ENCODE measurements at regions not wholly inside any gene's neighbourhood (a gene's known extent, or its start where the extent isn't known, plus 50 kb on each side); places are given as distances from the start of the nearest gene placed in this dataset.
"Not testable (repeated sequence)": the region's sequence is repeated elsewhere in the genome, so short reads cannot be mapped to it uniquely, and the experiment has no call there.

GRCh38 chr15:24269923-24270322 lies 405.7 kb upstream of the NPAP1 start:
- no peaks in the 10 kb centered on the region for H3K27me3 Mint-ChIP-seq

GRCh38 chr15:24271496-24272244 lies 403.9 kb upstream of the NPAP1 start:
- intact Hi-C loops (cut with DNase I, micrococcal nuclease); H3K27ac ChIP-seq (ENCODE audit: low read depth in 1 of 2, low read length in 2 of 2); CTCF ChIA-PET; ATAC-seq (ENCODE audit: poor library complexity); H3K27me3 Mint-ChIP-seq; H3K36me3 ChIP-seq (ENCODE audit: insufficient read depth, low read length); H3K27me3 ChIP-seq (ENCODE audit: control insufficient read depth in 1 of 2, insufficient read depth in 2 of 2, low read length in 2 of 2); H3K4me1 Mint-ChIP-seq (ENCODE audit: low read depth); H3K4me3 Mint-ChIP-seq; H3K4me3 ChIP-seq (ENCODE audit: low read length); H3K4me1 ChIP-seq (ENCODE audit: insufficient read depth, low read length); POLR2A ChIA-PET; H3K36me3 Mint-ChIP-seq (ENCODE audit: low read depth); H3K9me3 Mint-ChIP-seq; DNase-seq; H3K27ac Mint-ChIP-seq: not testable (repeated sequence)
- peaks cover 0 to 10% of the 10 kb centered on the region in 2 experiments for H3K9me3 ChIP-seq (ENCODE audit: control insufficient read depth in 1 of 2, insufficient read depth in 1 of 2, low read length in 2 of 2)

More at GRCh38 chr15:24269923-24270322, 405.7 kb upstream of the NPAP1 start:
- peaks cover 0 to 10% of the 10 kb centered on the region in 2 experiments for H3K9me3 ChIP-seq (ENCODE audit: control insufficient read depth in 1 of 2, insufficient read depth in 1 of 2, low read length in 2 of 2)
- Mint-ChIP-seq H3K36me3 (ENCODE audit: low read depth) (no peaks in the 10 kb centered on the region), H3K9me3 (peaks cover 8% of the 10 kb centered on the region), H3K27ac (no peak overlapping the region), H3K4me3 (no peak overlapping the region), H3K4me1 (ENCODE audit: low read depth) (no peaks in the 10 kb centered on the region)
- H3K36me3 ChIP-seq (ENCODE audit: insufficient read depth, low read length): no peaks in the 10 kb centered on the region
- CTCF ChIA-PET: no interaction called here
- ATAC-seq (ENCODE audit: poor library complexity) (no peak), DNase-seq (no peak)
- no peak overlapping the region for H3K27ac ChIP-seq (ENCODE audit: low read depth in 1 of 2, low read length in 2 of 2)
- H3K4me1 ChIP-seq (ENCODE audit: insufficient read depth, low read length): no peaks in the 10 kb centered on the region
- POLR2A ChIA-PET: no interaction called here
- no peak for TF ChIP-seq CTCF (IDR thresholded peaks at IDR 0.05)
- H3K4me3 ChIP-seq (ENCODE audit: low read length): no peak overlapping the region
- intact Hi-C loops (cut with DNase I, micrococcal nuclease): no loop called here
- no peaks in the 10 kb centered on the region for H3K27me3 ChIP-seq (ENCODE audit: control insufficient read depth in 1 of 2, insufficient read depth in 2 of 2, low read length in 2 of 2)

- ChIA-PET CTCF (no interaction called here), POLR2A (no interaction called here)
- Histone ChIP-seq H3K4me3 (ENCODE audit: low read length) (no peak overlapping the region), H3K4me1 (ENCODE audit: insufficient read depth, low read length) (no peaks in the 10 kb centered on the region), H3K27ac (ENCODE audit: low read depth in 1 of 2, low read length in 2 of 2) (no peak overlapping the region), H3K9me3 (ENCODE audit: control insufficient read depth in 1 of 2, insufficient read depth in 1 of 2, low read length in 2 of 2) (peaks cover 0 to 4% of the 10 kb centered on the region in 2 experiments), H3K27me3 (ENCODE audit: control insufficient read depth in 1 of 2, insufficient read depth in 2 of 2, low read length in 2 of 2) (no peaks in the 10 kb centered on the region), H3K36me3 (ENCODE audit: insufficient read depth, low read length) (no peaks in the 10 kb centered on the region)
- Mint-ChIP-seq H3K27me3 (no peaks in the 10 kb centered on the region), H3K27ac (no peak overlapping the region), H3K9me3 (peaks cover 3% of the 10 kb centered on the region), H3K4me1 (ENCODE audit: low read depth) (no peaks in the 10 kb centered on the region), H3K36me3 (ENCODE audit: low read depth) (no peaks in the 10 kb centered on the region), H3K4me3 (no peak overlapping the region)
- ATAC-seq (ENCODE audit: poor library complexity): no peak
- no peak for TF ChIP-seq CTCF (IDR thresholded peaks at IDR 0.05)
- no peak for DNase-seq
- intact Hi-C loops (cut with DNase I, micrococcal nuclease): no loop called here
Observed at GRCh38 chr15:24292837-24293236, 382.7 kb upstream of the NPAP1 start.

GRCh38 chr15:24300804-24301368 lies 374.7 kb upstream of the NPAP1 start:
- CTCF ChIA-PET; intact Hi-C loops (cut with DNase I, micrococcal nuclease); POLR2A ChIA-PET; H3K9me3 Mint-ChIP-seq; H3K4me3 ChIP-seq (ENCODE audit: low read length); H3K36me3 ChIP-seq (ENCODE audit: insufficient read depth, low read length); H3K4me1 ChIP-seq (ENCODE audit: insufficient read depth, low read length); H3K4me3 Mint-ChIP-seq; ATAC-seq (ENCODE audit: poor library complexity); H3K36me3 Mint-ChIP-seq (ENCODE audit: low read depth); H3K27ac ChIP-seq (ENCODE audit: low read depth in 1 of 2, low read length in 2 of 2); H3K27me3 ChIP-seq (ENCODE audit: control insufficient read depth in 1 of 2, insufficient read depth in 2 of 2, low read length in 2 of 2); DNase-seq; H3K4me1 Mint-ChIP-seq (ENCODE audit: low read depth); H3K27me3 Mint-ChIP-seq; H3K27ac Mint-ChIP-seq; H3K9me3 ChIP-seq (ENCODE audit: control insufficient read depth in 1 of 2, insufficient read depth in 1 of 2, low read length in 2 of 2): not testable (repeated sequence)

- DNase-seq; H3K4me1 ChIP-seq (ENCODE audit: insufficient read depth, low read length); POLR2A ChIA-PET; H3K4me3 Mint-ChIP-seq; H3K9me3 ChIP-seq (ENCODE audit: control insufficient read depth in 1 of 2, insufficient read depth in 1 of 2, low read length in 2 of 2); H3K27me3 Mint-ChIP-seq; H3K9me3 Mint-ChIP-seq; CTCF ChIA-PET; H3K36me3 ChIP-seq (ENCODE audit: insufficient read depth, low read length); H3K4me1 Mint-ChIP-seq (ENCODE audit: low read depth); intact Hi-C loops (cut with DNase I, micrococcal nuclease); H3K4me3 ChIP-seq (ENCODE audit: low read length); H3K36me3 Mint-ChIP-seq (ENCODE audit: low read depth); ATAC-seq (ENCODE audit: poor library complexity); H3K27me3 ChIP-seq (ENCODE audit: control insufficient read depth in 1 of 2, insufficient read depth in 2 of 2, low read length in 2 of 2); H3K27ac ChIP-seq (ENCODE audit: low read depth in 1 of 2, low read length in 2 of 2); H3K27ac Mint-ChIP-seq: not testable (repeated sequence)
Observed at GRCh38 chr15:24301999-24302398, 373.6 kb upstream of the NPAP1 start.

- H3K27ac ChIP-seq (ENCODE audit: low read depth in 1 of 2, low read length in 2 of 2); H3K4me1 Mint-ChIP-seq (ENCODE audit: low read depth); H3K4me1 ChIP-seq (ENCODE audit: insufficient read depth, low read length); H3K27me3 Mint-ChIP-seq; H3K4me3 Mint-ChIP-seq; H3K9me3 Mint-ChIP-seq; ATAC-seq (ENCODE audit: poor library complexity); H3K27me3 ChIP-seq (ENCODE audit: control insufficient read depth in 1 of 2, insufficient read depth in 2 of 2, low read length in 2 of 2); DNase-seq; CTCF ChIA-PET; H3K36me3 ChIP-seq (ENCODE audit: insufficient read depth, low read length); POLR2A ChIA-PET; H3K27ac Mint-ChIP-seq; H3K4me3 ChIP-seq (ENCODE audit: low read length); H3K9me3 ChIP-seq (ENCODE audit: control insufficient read depth in 1 of 2, insufficient read depth in 1 of 2, low read length in 2 of 2); intact Hi-C loops (cut with DNase I, micrococcal nuclease); H3K36me3 Mint-ChIP-seq (ENCODE audit: low read depth): not testable (repeated sequence)
Observed at GRCh38 chr15:24304747-24305146, 370.8 kb upstream of the NPAP1 start.
